ENCODE measurements at regions not wholly inside any gene's neighbourhood (a gene's known extent, or its start where the extent isn't known, plus 50 kb on each side); places are given as distances from the start of the nearest gene placed in this dataset.

GRCh38 chr3:166123088-166123487, 285.9 kb upstream of the BCHE start:
- no peak for TF ChIP-seq CTCF (conservative IDR thresholded peaks at IDR 0.05; ENCODE audit: low read depth, low read length)
- TF ChIP-seq EZH2phosphoT487 (IDR thresholded peaks at IDR 0.05; ENCODE audit: borderline replicate concordance, low read length), result no peak
- no peak for TF ChIP-seq EZH2 (IDR thresholded peaks at IDR 0.05; ENCODE audit: low read length, unreplicated experiment)
